ENCODE measurements at regions not wholly inside any gene's neighbourhood (a gene's known extent, or its start where the extent isn't known, plus 50 kb on each side); places are given as distances from the start of the nearest gene placed in this dataset.

GRCh38 chr18:45403341-45404049, 211.8 kb upstream of the SLC14A2 start:
- no peak for TF ChIP-seq CTCF (IDR thresholded peaks at IDR 0.05)
- TF ChIP-seq EZH2 (IDR thresholded peaks at IDR 0.05; ENCODE audit: borderline replicate concordance, insufficient read depth, low read depth, low read length, poor library complexity, severe bottlenecking) = no peak
